Panc1 (cell line): ENCODE measurements at regions not wholly inside any gene's neighbourhood (a gene's known extent, or its start where the extent isn't known, plus 50 kb on each side); places are given as distances from the start of the nearest gene placed in this dataset.
"Not testable (repeated sequence)": the region's sequence is repeated elsewhere in the genome, so short reads cannot be mapped to it uniquely, and the experiment has no call there.

Experiments used
- ATAC-seq: fragments of 200-7000 bp; cut with Tn5 transposase; 2 replicates; pipeline ENCODE4 v1.9.1; 2020; ENCODE audit warnings: mild to moderate bottlenecking, moderate library complexity
- BruUV-seq: library from RNA; stranded (reverse); fragments of 400-500 nt; replicated peaks from 2 replicates; lab custom pipeline; 2021; lab: Mats Ljungman, UMichigan
- CTCF ChIA-PET: fragments of 300-600 bp; sonication (Branson Sonifier 250); formaldehyde crosslinking; loops from one replicate; lab custom pipeline; 2022; ENCODE audit warnings: antibody characterized with exemption; lab: Charles Lee
- POLR2A ChIA-PET: fragments of 300-600 bp; sonication (Branson Sonifier 250); formaldehyde crosslinking; loops from one replicate; lab custom pipeline; 2022; ENCODE audit warnings: antibody characterized with exemption; lab: Charles Lee
- DNase-seq: peaks from one replicate; pipeline ENCODE4 v3.0.0-alpha.2; 2010; ENCODE audit warnings: low read depth, low spot score
- H3K27ac ChIP-seq: 2 replicates; pipeline ENCODE4 v1.5.1; 2011; ENCODE audit warnings: mild to moderate bottlenecking, low read length, inconsistent platforms
- H3K27me3 ChIP-seq: fragments of 200-500 bp; sonication (Bioruptor generic); 2 replicates; pipeline ENCODE4 v1.6.0; 2014; ENCODE audit warnings: low read length, inconsistent platforms; ENCODE audit not compliant: control insufficient read depth, insufficient read depth
- H3K36me3 ChIP-seq: fragments of 200-500 bp; sonication (Bioruptor generic); 2 replicates; pipeline ENCODE4 v1.5.1; 2014; ENCODE audit warnings: inconsistent platforms, mild to moderate bottlenecking, low read length, moderate library complexity; ENCODE audit not compliant: control insufficient read depth, insufficient read depth
- H3K4me1 ChIP-seq: 2 replicates; pipeline ENCODE4 v1.5.1; 2011; ENCODE audit warnings: inconsistent platforms, mild to moderate bottlenecking, low read length, moderate library complexity; ENCODE audit not compliant: control insufficient read depth, insufficient read depth
- H3K4me3 ChIP-seq, 2 experiments: 2 replicates each; pipeline ENCODE4 v1.5.1; 2011 to 2012; ENCODE audit warnings: low read depth in 2 of 2, low read length in 2 of 2, mild to moderate bottlenecking in 2 of 2, inconsistent platforms in 1 of 2, moderate library complexity in 1 of 2
- H3K9me3 ChIP-seq: fragments of 200-500 bp; sonication (Bioruptor generic); 2 replicates; pipeline ENCODE4 v1.5.1; 2014; ENCODE audit warnings: low read depth, mild to moderate bottlenecking, inconsistent platforms, low read length, moderate library complexity; ENCODE audit not compliant: control insufficient read depth, insufficient read depth
- POLR2AphosphoS5 ChIP-seq: IDR thresholded peaks from 2 replicates; pipeline ENCODE4 v1.6.1; 2012; ENCODE audit warnings: mild to moderate bottlenecking, low read depth, low read length, moderate library complexity
- SIN3A ChIP-seq: IDR thresholded peaks from 2 replicates; pipeline ENCODE4 v1.6.1; 2012; ENCODE audit warnings: low read depth, mild to moderate bottlenecking, low read length, moderate library complexity, borderline replicate concordance; ENCODE audit not compliant: insufficient read depth
- TCF7L2 ChIP-seq: IDR thresholded peaks from 2 replicates; pipeline ENCODE4 v1.6.1; 2011; ENCODE audit warnings: mild to moderate bottlenecking, low read depth, low read length, inconsistent platforms
- in situ Hi-C: cut with HindIII; loops from 2 replicates; pipeline ENCODE4 v1.10.0; 2016; ENCODE audit warnings: low sequenced_read_pairs, low pct_unique_long_range_greater_than_20kb
- intact Hi-C: fragments of 100-400 bp; cut with micrococcal nuclease; formaldehyde crosslinking; loops from one replicate; pipeline ENCODE4 v1.10.0; 2022; ENCODE audit not compliant: unreplicated experiment
- TF ChIP-seq, protein P1 (sequence below), 2 experiments: IDR thresholded peaks; 2 replicates each; pipeline ENCODE4 v1.6.1; 2011 to 2012; ENCODE audit warnings: low read depth in 2 of 2, control low read depth in 1 of 2, low read length in 1 of 2, mild to moderate bottlenecking in 1 of 2, moderate library complexity in 1 of 2; ENCODE audit not compliant: insufficient read depth in 1 of 2
- TF ChIP-seq, protein P2 (sequence below): fragments of 450-650 bp; IDR thresholded peaks from 2 replicates; pipeline ENCODE4 v1.5.1; 2017; ENCODE audit warnings: mild to moderate bottlenecking

DNA sequence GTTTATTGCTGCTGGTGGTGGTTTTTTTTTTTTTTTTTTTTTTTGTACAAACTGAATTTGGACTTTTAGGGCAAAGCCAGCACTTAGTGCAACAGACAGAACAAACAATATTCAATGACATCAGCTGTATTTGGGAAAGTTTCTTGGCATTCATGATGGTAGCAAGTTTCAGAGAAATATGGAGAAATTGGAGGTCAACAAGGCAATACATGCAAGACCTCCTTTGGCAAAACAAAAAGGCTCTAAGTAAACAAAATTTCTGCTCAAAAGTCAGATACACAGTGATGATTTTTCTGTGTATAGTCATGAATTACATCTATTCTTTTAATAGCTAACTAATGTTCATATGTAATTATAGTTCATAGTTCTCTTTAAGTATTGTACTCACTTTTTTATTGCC, 612.5 kb upstream of the LUZP2 start:
- Histone ChIP-seq H3K36me3 (no peaks in the 10 kb centered on the region), H3K9me3 (no peaks in the 10 kb centered on the region), H3K4me3 (no peak overlapping the region), H3K4me1 (no peaks in the 10 kb centered on the region), H3K27ac (no peak overlapping the region), H3K27me3 (no peaks in the 10 kb centered on the region)
- no TSS peak for BruUV-seq
- ATAC-seq (no peak), DNase-seq (no peak)
- TF ChIP-seq SIN3A: no peak
- no peak for TF ChIP-seq TCF7L2
- TF ChIP-seq, protein P1, sequence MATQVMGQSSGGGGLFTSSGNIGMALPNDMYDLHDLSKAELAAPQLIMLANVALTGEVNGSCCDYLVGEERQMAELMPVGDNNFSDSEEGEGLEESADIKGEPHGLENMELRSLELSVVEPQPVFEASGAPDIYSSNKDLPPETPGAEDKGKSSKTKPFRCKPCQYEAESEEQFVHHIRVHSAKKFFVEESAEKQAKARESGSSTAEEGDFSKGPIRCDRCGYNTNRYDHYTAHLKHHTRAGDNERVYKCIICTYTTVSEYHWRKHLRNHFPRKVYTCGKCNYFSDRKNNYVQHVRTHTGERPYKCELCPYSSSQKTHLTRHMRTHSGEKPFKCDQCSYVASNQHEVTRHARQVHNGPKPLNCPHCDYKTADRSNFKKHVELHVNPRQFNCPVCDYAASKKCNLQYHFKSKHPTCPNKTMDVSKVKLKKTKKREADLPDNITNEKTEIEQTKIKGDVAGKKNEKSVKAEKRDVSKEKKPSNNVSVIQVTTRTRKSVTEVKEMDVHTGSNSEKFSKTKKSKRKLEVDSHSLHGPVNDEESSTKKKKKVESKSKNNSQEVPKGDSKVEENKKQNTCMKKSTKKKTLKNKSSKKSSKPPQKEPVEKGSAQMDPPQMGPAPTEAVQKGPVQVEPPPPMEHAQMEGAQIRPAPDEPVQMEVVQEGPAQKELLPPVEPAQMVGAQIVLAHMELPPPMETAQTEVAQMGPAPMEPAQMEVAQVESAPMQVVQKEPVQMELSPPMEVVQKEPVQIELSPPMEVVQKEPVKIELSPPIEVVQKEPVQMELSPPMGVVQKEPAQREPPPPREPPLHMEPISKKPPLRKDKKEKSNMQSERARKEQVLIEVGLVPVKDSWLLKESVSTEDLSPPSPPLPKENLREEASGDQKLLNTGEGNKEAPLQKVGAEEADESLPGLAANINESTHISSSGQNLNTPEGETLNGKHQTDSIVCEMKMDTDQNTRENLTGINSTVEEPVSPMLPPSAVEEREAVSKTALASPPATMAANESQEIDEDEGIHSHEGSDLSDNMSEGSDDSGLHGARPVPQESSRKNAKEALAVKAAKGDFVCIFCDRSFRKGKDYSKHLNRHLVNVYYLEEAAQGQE (IDR thresholded peaks at IDR 0.05; ENCODE audit: insufficient read depth in 1 of 2, low read depth in 2 of 2, low read length in 1 of 2): no peak
- TF ChIP-seq, protein P2, sequence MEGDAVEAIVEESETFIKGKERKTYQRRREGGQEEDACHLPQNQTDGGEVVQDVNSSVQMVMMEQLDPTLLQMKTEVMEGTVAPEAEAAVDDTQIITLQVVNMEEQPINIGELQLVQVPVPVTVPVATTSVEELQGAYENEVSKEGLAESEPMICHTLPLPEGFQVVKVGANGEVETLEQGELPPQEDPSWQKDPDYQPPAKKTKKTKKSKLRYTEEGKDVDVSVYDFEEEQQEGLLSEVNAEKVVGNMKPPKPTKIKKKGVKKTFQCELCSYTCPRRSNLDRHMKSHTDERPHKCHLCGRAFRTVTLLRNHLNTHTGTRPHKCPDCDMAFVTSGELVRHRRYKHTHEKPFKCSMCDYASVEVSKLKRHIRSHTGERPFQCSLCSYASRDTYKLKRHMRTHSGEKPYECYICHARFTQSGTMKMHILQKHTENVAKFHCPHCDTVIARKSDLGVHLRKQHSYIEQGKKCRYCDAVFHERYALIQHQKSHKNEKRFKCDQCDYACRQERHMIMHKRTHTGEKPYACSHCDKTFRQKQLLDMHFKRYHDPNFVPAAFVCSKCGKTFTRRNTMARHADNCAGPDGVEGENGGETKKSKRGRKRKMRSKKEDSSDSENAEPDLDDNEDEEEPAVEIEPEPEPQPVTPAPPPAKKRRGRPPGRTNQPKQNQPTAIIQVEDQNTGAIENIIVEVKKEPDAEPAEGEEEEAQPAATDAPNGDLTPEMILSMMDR: no peak
- no peak for TF ChIP-seq POLR2AphosphoS5
- intact Hi-C loops (no loop called here), in situ Hi-C loops (no loop called here)
- POLR2A ChIA-PET: no interaction called here
- CTCF ChIA-PET: no interaction called here

DNA sequence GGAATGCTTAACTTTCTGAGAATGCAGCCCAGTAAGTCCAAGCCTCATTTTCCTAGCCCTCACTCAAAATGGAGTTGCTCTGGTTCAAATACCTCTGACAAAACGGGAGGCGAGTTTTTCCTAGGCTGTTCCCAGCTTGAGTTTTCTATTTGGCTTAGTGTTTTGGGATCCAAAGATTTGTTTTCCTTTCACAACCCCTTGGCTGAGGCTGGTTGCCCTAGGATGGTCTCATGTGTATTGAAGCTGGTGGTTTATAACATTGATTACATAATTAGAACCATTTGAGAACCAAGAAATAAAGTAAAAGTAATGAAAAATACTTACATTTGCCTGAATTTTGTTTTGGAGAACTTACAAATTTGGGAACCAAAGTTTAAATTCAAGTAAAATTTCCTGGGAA, 611.1 kb upstream of the LUZP2 start:
- DNase-seq (no peak), ATAC-seq (no peak)
- no TSS peak for BruUV-seq
- Histone ChIP-seq H3K27me3 (no peaks in the 10 kb centered on the region), H3K27ac (no peak overlapping the region), H3K36me3 (no peaks in the 10 kb centered on the region), H3K4me3 (no peak overlapping the region), H3K4me1 (no peaks in the 10 kb centered on the region), H3K9me3 (no peaks in the 10 kb centered on the region)
- in situ Hi-C loops (no loop called here), intact Hi-C loops (no loop called here)
- TF ChIP-seq POLR2AphosphoS5: no peak
- TF ChIP-seq SIN3A: no peak
- TF ChIP-seq, protein P1 (IDR thresholded peaks at IDR 0.05; ENCODE audit: insufficient read depth in 1 of 2, low read depth in 2 of 2, low read length in 1 of 2): no peak
- no peak for TF ChIP-seq TCF7L2
- TF ChIP-seq, protein P2: no peak
- ChIA-PET POLR2A (no interaction called here), CTCF (no interaction called here)

DNA sequence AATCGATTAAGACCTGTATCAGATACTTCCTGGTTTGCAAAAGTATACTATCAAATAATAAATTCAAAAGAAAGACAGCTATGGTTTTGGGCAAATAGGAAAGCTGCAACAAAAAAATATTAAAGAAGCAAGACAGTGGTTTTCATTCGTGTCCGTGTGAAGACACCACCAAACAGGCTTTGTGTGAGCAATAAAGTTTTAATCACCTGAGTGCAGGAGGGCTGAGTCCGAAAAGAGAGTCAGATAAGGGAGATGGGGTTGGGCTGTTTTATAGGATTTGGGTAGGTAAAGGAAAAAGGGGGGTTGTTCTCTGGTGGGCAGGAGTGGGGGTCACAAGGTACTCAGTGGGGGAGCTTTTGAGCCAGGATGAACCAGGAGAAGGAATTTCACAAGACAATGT, 609.7 kb upstream of the LUZP2 start:
- DNase-seq, ATAC-seq, H3K27ac ChIP-seq, H3K4me1 ChIP-seq, H3K27me3 ChIP-seq, CTCF ChIA-PET, H3K36me3 ChIP-seq, H3K9me3 ChIP-seq, in situ Hi-C loops, H3K4me3 ChIP-seq, intact Hi-C loops, BruUV-seq: not testable (repeated sequence)
- POLR2A ChIA-PET: interaction anchor here (0.6 kb wide), 1 partner anchor 241 kb away, joined by 4 read pairs; no protein-coding TSS in a partner anchor
